HG03103 (cell line): ENCODE measurements at regions not wholly inside any gene's neighbourhood (a gene's known extent, or its start where the extent isn't known, plus 50 kb on each side); places are given as distances from the start of the nearest gene placed in this dataset.
"Not testable (repeated sequence)": the region's sequence is repeated elsewhere in the genome, so short reads cannot be mapped to it uniquely, and the experiment has no call there.

Experiments
- ATAC-seq: cut with Tn5 transposase; IDR thresholded peaks from one replicate; pipeline ENCODE4 v1.9.1; 2021; ENCODE audit warnings: low read depth; ENCODE audit not compliant: unreplicated experiment

DNA sequence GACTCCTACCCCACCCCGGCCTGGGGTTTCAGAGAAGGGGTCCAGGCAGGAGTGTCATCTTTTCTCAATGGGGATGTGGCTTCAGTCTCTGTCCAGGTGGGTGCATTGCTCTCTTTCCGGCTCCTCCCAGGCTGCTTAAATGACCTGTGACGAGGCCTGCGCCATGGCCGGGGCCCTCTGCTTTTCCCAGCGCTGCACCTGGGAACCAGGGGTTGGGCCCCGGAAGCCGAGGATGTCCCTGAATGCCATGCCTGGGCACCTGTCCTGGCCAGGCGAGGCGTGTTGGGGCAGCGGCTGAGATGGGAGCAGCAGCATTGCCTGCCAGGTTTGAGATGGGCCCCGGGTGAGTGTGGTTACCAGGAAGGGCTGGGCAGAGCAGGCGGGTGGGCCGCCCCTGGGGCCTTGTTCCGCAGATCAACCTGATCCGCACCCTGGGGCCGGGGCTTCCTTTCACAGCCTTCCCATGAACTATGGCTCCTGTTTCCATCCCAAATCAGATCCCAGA, 147.4 kb downstream of the SEC14L1 start:
- no peak for ATAC-seq

- ATAC-seq: not testable (repeated sequence)
These were observed 150.2 kb downstream of the SEC14L1 start for GRCh38 chr17:77290759-77291558.

GRCh38 chr17:77291591-77292386, 151.0 kb downstream of the SEC14L1 start:
- ATAC-seq: no peak

DNA sequence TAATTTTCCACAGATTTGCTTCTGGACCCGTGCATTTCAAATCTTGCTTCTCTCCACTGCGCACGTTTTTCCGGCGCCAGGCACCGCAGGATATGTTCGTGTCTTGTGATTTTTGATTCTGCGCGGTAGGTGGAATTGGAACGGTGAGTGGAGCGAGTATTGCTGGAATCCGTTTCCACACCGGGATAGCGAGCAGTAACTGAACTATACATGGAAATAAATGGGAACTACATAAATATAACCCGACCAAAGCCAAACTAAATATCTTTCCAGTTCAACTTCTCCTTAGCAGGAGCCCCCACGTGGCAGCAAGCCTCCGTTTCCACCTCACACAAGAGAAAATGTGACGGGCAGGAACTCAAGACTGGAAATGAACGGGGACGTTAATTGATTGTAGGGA, 154.0 kb downstream of the SEC14L1 start:
- ATAC-seq: no peak

- no peak for ATAC-seq
These were observed 154.6 kb downstream of the SEC14L1 start for GRCh38 chr17:77295241-77295853.

- no peak for ATAC-seq
These were observed 156.1 kb downstream of the SEC14L1 start for GRCh38 chr17:77296769-77297409.

DNA sequence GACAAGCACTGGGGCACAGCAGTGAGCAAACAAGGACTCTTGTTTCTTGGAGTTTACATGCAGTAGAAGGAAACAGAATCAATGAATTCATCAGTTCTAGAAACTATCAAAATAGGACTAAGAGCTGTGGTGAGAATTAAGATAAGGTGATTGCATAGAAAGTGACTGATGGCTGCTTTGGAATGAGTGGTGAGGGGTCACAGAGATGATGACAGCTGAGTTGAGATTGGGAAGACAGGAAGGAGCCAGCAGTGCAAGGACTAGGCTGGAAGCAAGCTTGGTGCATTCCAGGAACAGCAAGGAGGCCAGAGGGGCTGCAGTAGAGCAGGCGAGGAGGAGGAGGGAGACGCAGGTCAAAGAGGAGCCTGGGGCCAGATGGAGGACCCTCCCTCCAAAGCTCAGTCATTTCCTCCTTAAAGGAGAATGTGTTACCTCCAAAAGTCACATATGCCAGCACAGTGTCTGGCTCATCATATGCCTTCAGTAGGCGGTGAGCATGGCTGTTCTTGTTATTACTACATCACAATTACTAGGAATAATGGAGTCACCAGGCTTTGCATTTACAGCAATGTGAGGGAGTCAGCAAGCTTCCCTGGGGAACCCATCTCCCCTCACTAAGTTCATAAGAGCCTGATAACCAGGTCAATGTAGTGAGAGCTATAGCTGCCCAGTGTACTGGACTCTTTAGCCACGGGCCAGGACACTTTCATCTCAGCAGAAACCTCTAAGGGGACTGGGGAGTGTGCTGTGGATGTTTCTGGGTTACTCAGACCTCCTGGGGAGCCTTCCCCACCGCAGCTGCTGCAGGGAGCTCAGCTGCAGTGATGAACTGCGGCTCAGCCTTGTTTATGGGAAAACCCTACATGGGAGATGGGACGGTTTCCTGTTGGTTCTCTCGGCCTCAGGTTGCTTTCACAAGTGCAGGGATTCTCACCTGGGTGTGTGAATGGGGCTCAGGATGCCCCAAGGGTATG, 157.2 kb downstream of the SEC14L1 start:
- no peak for ATAC-seq

GRCh38 chr17:77298811-77299210, 158.0 kb downstream of the SEC14L1 start:
- no peak for ATAC-seq

- ATAC-seq: no peak
These were observed 158.7 kb downstream of the SEC14L1 start for GRCh38 chr17:77299256-77300015.

DNA sequence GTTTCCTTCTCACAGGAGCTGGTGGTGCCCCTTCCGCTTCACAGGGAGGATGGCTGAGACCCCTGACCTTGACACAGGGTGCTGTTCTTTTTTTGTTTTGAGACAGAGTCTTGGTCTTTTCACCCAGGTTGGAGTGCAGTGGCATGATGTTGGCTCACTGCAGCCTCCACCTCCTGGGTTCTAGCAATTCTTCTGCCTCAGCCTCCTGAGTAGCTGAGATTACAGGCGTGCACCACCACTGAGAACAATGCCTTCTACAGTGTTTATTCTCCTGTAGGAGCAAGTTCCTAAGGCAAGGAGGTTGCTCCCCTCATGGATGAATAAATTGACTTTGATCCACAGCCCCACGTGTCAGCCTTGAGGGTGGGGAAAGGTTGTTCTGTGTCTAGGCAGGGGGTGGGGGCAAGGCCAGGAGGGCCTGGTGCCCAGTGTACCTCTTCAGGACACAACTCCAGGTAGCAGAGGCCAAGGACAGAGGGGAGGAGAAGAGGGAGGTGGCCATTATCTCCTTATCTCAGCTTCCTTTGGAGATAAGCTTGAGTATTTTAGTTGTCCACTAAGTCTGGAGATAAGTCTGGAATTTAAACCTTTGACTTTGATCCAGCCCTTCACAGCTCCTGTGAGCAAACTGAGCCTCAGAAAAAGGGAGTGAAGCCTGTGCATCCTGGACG, 159.4 kb downstream of the SEC14L1 start:
- no peak for ATAC-seq

GRCh38 chr17:77301694-77302266, 161.0 kb downstream of the SEC14L1 start:
- no peak for ATAC-seq

GRCh38 chr17:77302682-77303081, 161.9 kb downstream of the SEC14L1 start:
- ATAC-seq: no peak

DNA sequence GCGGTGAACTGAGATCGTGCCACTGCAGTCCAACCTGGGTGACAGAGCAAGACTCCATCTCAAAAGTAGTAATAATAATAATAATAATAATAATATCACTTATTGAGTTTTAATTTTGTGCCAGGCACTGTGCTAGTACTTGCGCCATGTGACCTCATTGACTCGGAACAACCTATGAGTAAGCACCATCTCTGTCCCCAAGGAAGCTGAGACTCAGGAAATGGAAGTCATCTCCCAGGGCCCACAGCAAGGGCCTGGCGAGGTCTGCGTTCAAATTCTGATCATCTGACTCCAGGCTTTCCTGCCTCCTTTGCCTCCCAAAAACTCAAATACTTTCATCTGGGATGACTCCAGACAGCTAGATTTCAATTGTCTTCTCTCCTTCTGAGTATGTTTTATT, 162.9 kb downstream of the SEC14L1 start:
- ATAC-seq: no peak

- ATAC-seq: no peak
These were observed 163.4 kb downstream of the SEC14L1 start for GRCh38 chr17:77304051-77304745.

DNA sequence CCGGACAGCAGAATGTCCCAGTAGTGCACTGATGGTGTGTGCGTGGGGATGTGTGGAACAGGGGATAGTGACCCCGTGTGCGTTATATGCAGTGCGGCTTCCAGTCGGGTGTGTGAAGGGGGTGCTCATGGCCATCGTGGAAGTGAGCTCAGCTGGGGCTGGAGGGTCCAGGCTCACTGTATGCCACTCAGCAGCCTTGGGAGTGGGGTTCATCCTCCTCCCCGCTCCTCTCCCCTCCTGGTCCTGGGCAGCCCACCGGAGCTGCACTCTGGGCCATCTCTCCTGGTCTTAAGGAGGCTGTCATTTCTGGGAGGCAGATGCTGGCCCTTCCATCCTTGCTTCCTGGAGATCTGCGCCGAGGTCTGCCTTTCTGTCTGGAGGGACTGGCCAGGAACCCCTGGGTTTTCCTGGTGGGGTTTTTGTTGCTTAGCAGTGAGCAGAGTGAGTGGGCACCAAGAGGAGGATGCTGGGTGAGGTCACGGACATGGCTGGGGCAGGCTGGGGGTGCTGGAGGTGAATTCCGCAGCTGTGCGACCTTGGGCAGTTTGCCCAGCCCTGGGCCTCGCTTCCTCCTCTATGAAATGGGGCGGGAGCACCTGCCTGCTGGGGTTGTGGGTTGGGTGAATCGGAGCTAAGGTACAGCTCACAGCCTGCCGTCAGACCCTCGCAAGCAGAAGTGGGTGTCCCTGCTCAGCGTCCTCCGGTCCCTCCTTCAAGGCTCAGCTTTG, 164.1 kb downstream of the SEC14L1 start:
- ATAC-seq: no peak

GRCh38 chr17:77306048-77306789, 165.4 kb downstream of the SEC14L1 start:
- ATAC-seq: no peak
